GM23338 (cell line): ENCODE measurements at regions not wholly inside any gene's neighbourhood (a gene's known extent, or its start where the extent isn't known, plus 50 kb on each side); places are given as distances from the start of the nearest gene placed in this dataset.

Source experiments
- ATAC-seq: fragments of 200-7000 bp; cut with Tn5 transposase; 3 replicates; pipeline ENCODE4 v1.9.1; 2020
- DNase-seq: peaks from one replicate; pipeline ENCODE4 v3.0.0-alpha.2; 2015; ENCODE audit warnings: low spot score
- H2AFZ ChIP-seq: fragments of 200-600 bp; sonication (generic); 2 replicates; pipeline ENCODE4 v1.8.0; 2016; ENCODE audit warnings: antibody characterized with exemption, mild to moderate bottlenecking, moderate library complexity
- H3F3A ChIP-seq: fragments of 200-600 bp; sonication (generic); replicated peaks from 2 replicates; pipeline ENCODE4 v1.8.0; 2017; ENCODE audit warnings: antibody characterized with exemption, mixed run types, low read depth
- H3K27ac ChIP-seq: fragments of 200-600 bp; sonication (generic); 2 replicates; pipeline ENCODE4 v1.6.1; 2016; ENCODE audit warnings: low read depth
- H3K27me3 ChIP-seq: fragments of 200-600 bp; sonication (generic); 2 replicates; pipeline ENCODE4 v1.8.0; 2016; ENCODE audit warnings: mild to moderate bottlenecking, mixed run types, moderate library complexity; ENCODE audit not compliant: insufficient read depth
- H3K36me3 ChIP-seq: fragments of 200-600 bp; sonication (generic); 2 replicates; pipeline ENCODE4 v1.8.0; 2016; ENCODE audit warnings: mild to moderate bottlenecking; ENCODE audit not compliant: insufficient read depth
- H3K4me1 ChIP-seq: fragments of 200-600 bp; sonication (generic); 2 replicates; pipeline ENCODE4 v1.8.0; 2016; ENCODE audit warnings: mild to moderate bottlenecking, moderate library complexity; ENCODE audit not compliant: insufficient read depth
- H3K4me2 ChIP-seq: fragments of 200-600 bp; sonication (generic); 2 replicates; pipeline ENCODE4 v1.7.1; 2017; ENCODE audit warnings: mixed run types
- H3K4me3 ChIP-seq: fragments of 200-600 bp; sonication (generic); 2 replicates; pipeline ENCODE4 v1.6.1; 2016; ENCODE audit warnings: mixed run types
- H3K79me2 ChIP-seq: fragments of 200-600 bp; sonication (generic); replicated peaks from 2 replicates; pipeline ENCODE4 v1.8.0; 2017; ENCODE audit warnings: mild to moderate bottlenecking; ENCODE audit not compliant: insufficient read depth
- H3K9me2 ChIP-seq: fragments of 200-600 bp; sonication (generic); 2 replicates; pipeline ENCODE4 v1.8.0; 2017; ENCODE audit not compliant: insufficient read depth
- H4K20me1 ChIP-seq: fragments of 200-600 bp; sonication (generic); replicated peaks from 2 replicates; pipeline ENCODE4 v1.8.0; 2017; ENCODE audit warnings: mild to moderate bottlenecking; ENCODE audit not compliant: insufficient read depth
- H3K27ac Mint-ChIP-seq: 2 replicates; pipeline ENCODE4 v1.8.0; 2020; ENCODE audit warnings: inconsistent platforms, mild to moderate bottlenecking, moderate library complexity, mixed read lengths
- H3K27me3 Mint-ChIP-seq: 3 replicates; pipeline ENCODE4 v1.8.0; 2022; ENCODE audit warnings: low read depth, mild to moderate bottlenecking, moderate library complexity, mixed read lengths, inconsistent platforms; ENCODE audit not compliant: insufficient read depth, poor library complexity
- H3K36me3 Mint-ChIP-seq: 3 replicates; pipeline ENCODE4 v1.8.0; 2021; ENCODE audit warnings: low read depth, mild to moderate bottlenecking, inconsistent platforms, moderate library complexity, mixed read lengths
- H3K4me1 Mint-ChIP-seq: 3 replicates; pipeline ENCODE4 v1.8.0; 2020; ENCODE audit warnings: mild to moderate bottlenecking, inconsistent platforms, mixed read lengths
- H3K4me3 Mint-ChIP-seq: 3 replicates; pipeline ENCODE4 v1.8.0; 2021; ENCODE audit warnings: moderate library complexity, mild to moderate bottlenecking, inconsistent platforms, mixed read lengths
- H3K9me3 Mint-ChIP-seq: 3 replicates; pipeline ENCODE4 v1.8.0; 2020; ENCODE audit warnings: moderate library complexity, mild to moderate bottlenecking, inconsistent platforms, mixed read lengths
- CREB1 ChIP-seq: fragments of 250-450 bp; sonication (Bioruptor Pico); IDR thresholded peaks from 2 replicates; pipeline ENCODE4 v1.5.0; 2020; ENCODE audit warnings: low read depth, mild to moderate bottlenecking, moderate library complexity
- CTCF ChIP-seq, 2 experiments: fragments of 200-600 bp in 1 of 2; sonication (generic) in 1 of 2; conservative IDR thresholded peaks; 2 replicates each; pipeline versions ENCODE4 v1.5.1 to v1.6.1; 2016 to 2017; ENCODE audit warnings: antibody characterized with exemption in 2 of 2, low read depth in 2 of 2, mild to moderate bottlenecking in 2 of 2, moderate library complexity in 1 of 2
- ETS1 ChIP-seq: IDR thresholded peaks from 2 replicates; pipeline ENCODE4 v1.6.1; 2016; ENCODE audit warnings: antibody characterized with exemption
- JUNB ChIP-seq: IDR thresholded peaks from one replicate; pipeline ENCODE4 v1.6.1; 2016; ENCODE audit warnings: antibody characterized with exemption; ENCODE audit not compliant: unreplicated experiment
- NANOG ChIP-seq: IDR thresholded peaks from 2 replicates; pipeline ENCODE4 v1.6.1; 2016; ENCODE audit warnings: antibody characterized with exemption, borderline replicate concordance
- REST ChIP-seq: IDR thresholded peaks from one replicate; pipeline ENCODE4 v1.6.1; 2018; ENCODE audit warnings: antibody characterized with exemption; ENCODE audit not compliant: unreplicated experiment
- ZNF331 ChIP-seq: fragments of 250-450 bp; sonication (Bioruptor Pico); IDR thresholded peaks from 2 replicates; pipeline ENCODE4 v1.5.0; 2020; ENCODE audit warnings: low read depth, mild to moderate bottlenecking, moderate library complexity

- H3K36me3 ChIP-seq, result no peaks in the 10 kb centered on the region
- no peaks in the 10 kb centered on the region for H4K20me1 ChIP-seq
- no peaks in the 10 kb centered on the region for H3K27me3 ChIP-seq
- no peaks in the 10 kb centered on the region for H3K27me3 Mint-ChIP-seq
- DNase-seq, result no peak
- H3K27ac ChIP-seq, result no peak overlapping the region; the same call in 1 of the 2 replicates
- H3K36me3 Mint-ChIP-seq, result no peaks in the 10 kb centered on the region
- H3K4me2 ChIP-seq, result no peak overlapping the region
- H3K9me2 ChIP-seq, result peaks cover 5% of the 10 kb centered on the region
- H3K4me3 ChIP-seq, result no peak overlapping the region
- H3K9me3 Mint-ChIP-seq, result no peaks in the 10 kb centered on the region
- H3K4me1 ChIP-seq, result peaks cover 9% of the 10 kb centered on the region; the same call in 1 of the 2 replicates
- ATAC-seq, result no peak
- no peaks in the 10 kb centered on the region for H3K79me2 ChIP-seq
- no peak overlapping the region for H3K27ac Mint-ChIP-seq
- H3F3A ChIP-seq, result no peaks in the 10 kb centered on the region
- peaks cover 12% of the 10 kb centered on the region for H3K4me1 Mint-ChIP-seq
- TF ChIP-seq ZNF331 (CRISPR knock-in tag), result no peak
- H2AFZ ChIP-seq, result peak overlapping the region; percentile 93
- H3K4me3 Mint-ChIP-seq, result no peak overlapping the region
These were observed 215.6 kb upstream of the PPFIA2 start for GRCh38 chr12:81974762-81975161.

- no peaks in the 10 kb centered on the region for H3K27me3 ChIP-seq
- no peaks in the 10 kb centered on the region for H3F3A ChIP-seq
- no peaks in the 10 kb centered on the region for H3K36me3 ChIP-seq
- no peak overlapping the region for H3K4me3 Mint-ChIP-seq
- no peak for TF ChIP-seq CREB1 (CRISPR knock-in tag)
- no peak for TF ChIP-seq JUNB
- TF ChIP-seq REST, result no peak
- TF ChIP-seq ETS1, result no peak
- no peak overlapping the region for H3K4me2 ChIP-seq
- no peaks in the 10 kb centered on the region for H3K9me3 Mint-ChIP-seq
- no peak overlapping the region for H3K4me3 ChIP-seq
- H3K4me1 Mint-ChIP-seq, result no peaks in the 10 kb centered on the region
- H4K20me1 ChIP-seq, result no peaks in the 10 kb centered on the region
- H3K27ac Mint-ChIP-seq, result no peak overlapping the region
- peak overlapping the region; percentile 56 for H2AFZ ChIP-seq
- no peaks in the 10 kb centered on the region for H3K36me3 Mint-ChIP-seq
- H3K4me1 ChIP-seq, result no peaks in the 10 kb centered on the region
- ATAC-seq (no peak), DNase-seq (no peak)
- H3K27ac ChIP-seq, result no peak overlapping the region
- H3K9me2 ChIP-seq, result no peaks in the 10 kb centered on the region; the same call in none of the 2 replicates
- H3K27me3 Mint-ChIP-seq, result no peaks in the 10 kb centered on the region
- H3K79me2 ChIP-seq, result no peaks in the 10 kb centered on the region
These were observed 209.3 kb upstream of the PPFIA2 start for GRCh38 chr12:81968421-81968820.

GRCh38 chr12:81963636-81964035 is 204.5 kb upstream of the PPFIA2 start:
- Histone ChIP-seq H3K9me2 (no peaks in the 10 kb centered on the region), H3K4me3 (no peak overlapping the region), H3K36me3 (no peaks in the 10 kb centered on the region), H4K20me1 (no peaks in the 10 kb centered on the region), H3F3A (no peaks in the 10 kb centered on the region), H3K79me2 (no peaks in the 10 kb centered on the region), H2AFZ (no peak overlapping the region), H3K27me3 (no peaks in the 10 kb centered on the region), H3K4me2 (no peak overlapping the region), H3K4me1 (no peaks in the 10 kb centered on the region), H3K27ac (no peak overlapping the region)
- no peak for DNase-seq
- Mint-ChIP-seq H3K27me3 (no peaks in the 10 kb centered on the region), H3K4me3 (no peak overlapping the region), H3K4me1 (no peaks in the 10 kb centered on the region), H3K36me3 (no peaks in the 10 kb centered on the region), H3K9me3 (no peaks in the 10 kb centered on the region), H3K27ac (no peak overlapping the region)
- ATAC-seq, result no peak
- TF ChIP-seq NANOG, result no peak
- TF ChIP-seq JUNB, result no peak
- TF ChIP-seq REST, result no peak
- no peak for TF ChIP-seq CTCF (conservative IDR thresholded peaks at IDR 0.05; ENCODE audit: low read depth in 2 of 2)
